Bronchial epithelial cell (primary cell): ENCODE measurements at regions not wholly inside any gene's neighbourhood (a gene's known extent, or its start where the extent isn't known, plus 50 kb on each side); places are given as distances from the start of the nearest gene placed in this dataset.

Experiments used
- DNase-seq: peaks from one replicate; pipeline ENCODE4 v3.0.0-alpha.2; 2010; ENCODE audit warnings: low read depth
- FAIRE-seq: peaks from 2 replicates; lab custom pipeline; 2011; peaks lifted over from hg19 to GRCh38; lab: Jason Lieb, UNC
- H3K27me3 ChIP-seq: 2 replicates; pipeline ENCODE4 v1.5.1; 2011; ENCODE audit warnings: low read length; ENCODE audit not compliant: control insufficient read depth, insufficient read depth
- H3K36me3 ChIP-seq: 2 replicates; pipeline ENCODE4 v1.5.1; 2011; ENCODE audit warnings: low read length; ENCODE audit not compliant: control insufficient read depth, insufficient read depth
- H3K4me3 ChIP-seq: 2 replicates; pipeline ENCODE4 v1.5.1; 2011; ENCODE audit warnings: mild to moderate bottlenecking, low read depth, low read length, control low read depth
- TF ChIP-seq, protein P1 (sequence below): IDR thresholded peaks from 2 replicates; pipeline ENCODE4 v1.5.1; 2011; ENCODE audit warnings: mild to moderate bottlenecking, moderate library complexity, low read length, control low read depth, inconsistent platforms; ENCODE audit not compliant: insufficient read depth, severe bottlenecking

DNA sequence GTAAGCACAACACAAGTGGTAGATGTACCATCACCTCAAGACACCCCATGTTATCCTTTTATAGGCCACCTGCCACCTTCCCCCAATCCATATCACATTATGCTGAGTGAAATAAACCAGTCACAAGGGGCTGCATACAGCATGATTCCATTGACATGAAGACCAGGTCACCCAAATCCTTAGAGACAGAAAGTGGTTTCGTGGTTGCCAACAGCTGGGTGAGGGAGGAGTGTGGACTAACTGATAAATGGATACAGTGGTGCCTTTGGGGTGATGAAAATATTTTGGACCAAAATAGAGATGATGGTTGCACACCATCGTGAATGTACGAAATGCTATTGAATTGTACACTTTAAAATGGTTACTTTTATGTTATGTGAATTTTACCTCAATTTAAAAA, 65.7 kb upstream of the DMD start:
- no peak for FAIRE-seq
- no peaks in the 10 kb centered on the region for H3K36me3 ChIP-seq
- no peak for DNase-seq
- no peak overlapping the region for H3K4me3 ChIP-seq
- H3K27me3 ChIP-seq, result no peaks in the 10 kb centered on the region
- TF ChIP-seq, protein P1, sequence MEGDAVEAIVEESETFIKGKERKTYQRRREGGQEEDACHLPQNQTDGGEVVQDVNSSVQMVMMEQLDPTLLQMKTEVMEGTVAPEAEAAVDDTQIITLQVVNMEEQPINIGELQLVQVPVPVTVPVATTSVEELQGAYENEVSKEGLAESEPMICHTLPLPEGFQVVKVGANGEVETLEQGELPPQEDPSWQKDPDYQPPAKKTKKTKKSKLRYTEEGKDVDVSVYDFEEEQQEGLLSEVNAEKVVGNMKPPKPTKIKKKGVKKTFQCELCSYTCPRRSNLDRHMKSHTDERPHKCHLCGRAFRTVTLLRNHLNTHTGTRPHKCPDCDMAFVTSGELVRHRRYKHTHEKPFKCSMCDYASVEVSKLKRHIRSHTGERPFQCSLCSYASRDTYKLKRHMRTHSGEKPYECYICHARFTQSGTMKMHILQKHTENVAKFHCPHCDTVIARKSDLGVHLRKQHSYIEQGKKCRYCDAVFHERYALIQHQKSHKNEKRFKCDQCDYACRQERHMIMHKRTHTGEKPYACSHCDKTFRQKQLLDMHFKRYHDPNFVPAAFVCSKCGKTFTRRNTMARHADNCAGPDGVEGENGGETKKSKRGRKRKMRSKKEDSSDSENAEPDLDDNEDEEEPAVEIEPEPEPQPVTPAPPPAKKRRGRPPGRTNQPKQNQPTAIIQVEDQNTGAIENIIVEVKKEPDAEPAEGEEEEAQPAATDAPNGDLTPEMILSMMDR, result no peak

DNA sequence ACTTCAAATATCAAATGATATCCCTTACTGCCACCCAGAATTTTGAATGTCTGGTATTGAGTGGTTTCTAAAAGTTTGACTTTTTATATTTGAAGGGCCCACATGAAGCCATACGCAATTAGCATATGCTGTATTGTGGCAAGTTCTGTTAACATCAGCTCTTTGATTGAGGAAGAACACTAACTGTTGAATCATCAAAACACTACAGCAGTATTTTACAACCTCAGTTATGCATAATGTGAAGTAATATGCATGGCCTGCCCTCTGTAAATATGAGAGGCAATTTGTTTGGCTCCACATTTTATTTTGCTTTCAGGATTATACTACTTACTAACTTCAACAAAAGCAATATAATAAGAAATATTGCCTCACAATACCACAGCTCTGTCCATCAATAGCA, 62.2 kb upstream of the DMD start:
- FAIRE-seq, result no peak
- DNase-seq, result peak; percentile 64
- H3K27me3 ChIP-seq, result no peaks in the 10 kb centered on the region
- no peaks in the 10 kb centered on the region for H3K36me3 ChIP-seq
- no peak overlapping the region for H3K4me3 ChIP-seq
- TF ChIP-seq, protein P1, result no peak

DNA sequence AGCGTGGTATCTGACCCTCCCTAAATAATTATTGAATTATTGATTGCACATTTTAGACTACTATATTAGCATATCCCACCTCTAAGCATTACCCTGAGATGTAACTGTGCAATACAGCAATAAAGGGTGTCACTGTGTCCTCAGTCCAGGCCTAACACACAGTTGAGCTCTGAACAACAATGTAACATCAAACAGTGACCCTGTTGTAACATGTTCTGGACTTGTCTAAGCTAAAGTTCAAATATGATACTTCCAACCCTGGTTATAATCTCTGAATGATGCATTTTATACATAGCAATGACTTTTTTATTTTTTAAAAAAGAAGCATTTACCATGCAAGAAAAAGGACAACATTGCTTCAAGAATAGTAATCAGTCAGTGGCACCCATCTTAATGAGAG, 61.6 kb upstream of the DMD start:
- TF ChIP-seq, protein P1, result no peak
- no peak overlapping the region for H3K4me3 ChIP-seq
- no peaks in the 10 kb centered on the region for H3K27me3 ChIP-seq
- H3K36me3 ChIP-seq, result no peaks in the 10 kb centered on the region
- FAIRE-seq (no peak), DNase-seq (peak; percentile 68)
